ENCODE measurements at regions not wholly inside any gene's neighbourhood (a gene's known extent, or its start where the extent isn't known, plus 50 kb on each side); places are given as distances from the start of the nearest gene placed in this dataset.
"Not testable (repeated sequence)": the region's sequence is repeated elsewhere in the genome, so short reads cannot be mapped to it uniquely, and the experiment has no call there.

- Histone ChIP-seq H3K4me1 (no peaks in the 10 kb centered on the region), H3K27ac (no peak overlapping the region), H3K27me3 (no peaks in the 10 kb centered on the region), H3K4me3 (no peak overlapping the region), H3K36me3 (no peaks in the 10 kb centered on the region), H3K9me3 (peaks cover 0 to 16% (median 2%) of the 10 kb centered on the region in 12 donors)
- 76 to 84% (median 83%) methylated on average over 4 of the region's 4 CpGs for WGBS, 4 donors
- DNase-seq (no peak), ATAC-seq (no peak)
- intact Hi-C loops (cut with DNase I) = no loop called here
- no peak for TF ChIP-seq CTCF (IDR thresholded peaks at IDR 0.05)
- TF ChIP-seq POLR2A (IDR thresholded peaks at IDR 0.05) = no peak
Measured at GRCh38 chr2:82964341-82964740, 1494.7 kb downstream of the SUCLG1 start.

GRCh38 chr2:82959727-82960126, 1499.4 kb downstream of the SUCLG1 start:
- Histone ChIP-seq H3K27ac (no peak overlapping the region), H3K4me3 (no peak overlapping the region), H3K9me3 (peaks cover 0 to 12% (median 2%) of the 10 kb centered on the region in 12 donors), H3K4me1 (no peaks in the 10 kb centered on the region), H3K27me3 (no peaks in the 10 kb centered on the region), H3K36me3 (no peaks in the 10 kb centered on the region)
- ATAC-seq (no peak), DNase-seq (no peak)
- intact Hi-C loops (cut with DNase I) = no loop called here
- 92 to 95% (median 94%) methylated on average over 5 of the region's 5 CpGs for WGBS, 4 donors
- TF ChIP-seq POLR2A (IDR thresholded peaks at IDR 0.05) (no peak), CTCF (IDR thresholded peaks at IDR 0.05) (no peak)

GRCh38 chr2:82954868-82955267, 1504.2 kb downstream of the SUCLG1 start:
- no peak for DNase-seq
- intact Hi-C loops (cut with DNase I) = no loop called here
- no peaks in the 10 kb centered on the region for H3K36me3 ChIP-seq
- no peaks in the 10 kb centered on the region for H3K4me1 ChIP-seq
- no peaks in the 10 kb centered on the region for H3K9me3 ChIP-seq
- WGBS, 4 donors = 82 to 94% (median 89%) methylated on average over 1 of the region's 1 CpG
- H3K27ac ChIP-seq = no peak overlapping the region
- no peaks in the 10 kb centered on the region for H3K27me3 ChIP-seq
- H3K4me3 ChIP-seq = no peak overlapping the region
- no peak for ATAC-seq
- no peak for TF ChIP-seq CTCF (IDR thresholded peaks at IDR 0.05)
- no peak for TF ChIP-seq POLR2A (IDR thresholded peaks at IDR 0.05)

- Histone ChIP-seq H3K4me3 (no peak overlapping the region), H3K27ac (no peak overlapping the region), H3K27me3 (no peaks in the 10 kb centered on the region), H3K9me3 (no peaks in the 10 kb centered on the region), H3K4me1 (no peaks in the 10 kb centered on the region), H3K36me3 (no peaks in the 10 kb centered on the region)
- intact Hi-C loops (cut with DNase I) = no loop called here
- ATAC-seq = no peak
- WGBS, 4 donors = 89 to 100% (median 95%) methylated on average over 1 of the region's 1 CpG
- TF ChIP-seq POLR2A (IDR thresholded peaks at IDR 0.05) = no peak
- no peak for TF ChIP-seq CTCF (IDR thresholded peaks at IDR 0.05)
- no peak for DNase-seq
Measured at GRCh38 chr2:82939211-82939610, 1519.9 kb downstream of the SUCLG1 start.

GRCh38 chr2:82938321-82938845, 1520.7 kb downstream of the SUCLG1 start:
- H3K27ac ChIP-seq; DNase-seq; ATAC-seq; H3K4me1 ChIP-seq; H3K4me3 ChIP-seq; intact Hi-C loops (cut with DNase I); H3K27me3 ChIP-seq; H3K9me3 ChIP-seq; H3K36me3 ChIP-seq: not testable (repeated sequence)
- WGBS, 4 donors = 90 to 97% (median 95%) methylated on average over 2 to 40 of the region's 40 CpGs

All from heart left ventricle (tissue), 16 donors.